Suppressor macrophage (primary cell): ENCODE measurements at regions not wholly inside any gene's neighbourhood (a gene's known extent, or its start where the extent isn't known, plus 50 kb on each side); places are given as distances from the start of the nearest gene placed in this dataset.
"Not testable (repeated sequence)": the region's sequence is repeated elsewhere in the genome, so short reads cannot be mapped to it uniquely, and the experiment has no call there.

Experiments used
- DNase-seq, 4 experiments: peaks; one replicate each; pipeline ENCODE4 v3.0.0-alpha.2; 2020 to 2022

GRCh38 chr11:33553486-33553885, 147.1 kb downstream of the C11orf91 start:
- no peak for DNase-seq

GRCh38 chr11:33552756-33553155, 147.9 kb downstream of the C11orf91 start:
- no peak for DNase-seq

GRCh38 chr11:33551051-33551450, 149.6 kb downstream of the C11orf91 start:
- DNase-seq = no peak

- DNase-seq = no peak
Observed at GRCh38 chr11:33549483-33549882, 151.1 kb downstream of the C11orf91 start.

- DNase-seq = no peak
Observed at GRCh38 chr11:33545931-33546330, 154.7 kb downstream of the C11orf91 start.

GRCh38 chr11:33544593-33545373, 155.8 kb downstream of the C11orf91 start:
- no peak for DNase-seq

GRCh38 chr11:33543823-33544222, 156.8 kb downstream of the C11orf91 start:
- DNase-seq = no peak

- peak; percentile 58 to 73 (median 65) for DNase-seq
Observed at GRCh38 chr11:33542921-33543320, 157.7 kb downstream of the C11orf91 start.

GRCh38 chr11:33540946-33541915, 159.4 kb downstream of the C11orf91 start:
- no peak for DNase-seq

- DNase-seq = no peak
Observed at GRCh38 chr11:33540427-33540826, 160.2 kb downstream of the C11orf91 start.

- no peak for DNase-seq
Observed at GRCh38 chr11:33539751-33540150, 160.9 kb downstream of the C11orf91 start.

GRCh38 chr11:33538726-33539125, 161.9 kb downstream of the C11orf91 start:
- peak in 1 of 4 experiments; percentile 6 for DNase-seq

- no peak for DNase-seq
Observed at GRCh38 chr11:33536178-33536577, 164.4 kb downstream of the C11orf91 start.

- no peak for DNase-seq
Observed at GRCh38 chr11:33534575-33534974, 166.1 kb downstream of the C11orf91 start.

- no peak for DNase-seq
Observed at GRCh38 chr11:33533386-33534052, 167.1 kb downstream of the C11orf91 start.

GRCh38 chr11:33532720-33533385, 167.8 kb downstream of the C11orf91 start:
- DNase-seq = no peak

- DNase-seq = no peak
Observed at GRCh38 chr11:33532257-33532656, 168.4 kb downstream of the C11orf91 start.

GRCh38 chr11:33531743-33532181, 168.9 kb downstream of the C11orf91 start:
- no peak for DNase-seq

- DNase-seq = no peak
Observed at GRCh38 chr11:33530815-33531214, 169.8 kb downstream of the C11orf91 start.

GRCh38 chr11:33529461-33529860, 171.2 kb downstream of the C11orf91 start:
- no peak for DNase-seq

GRCh38 chr11:33527738-33528137, 172.9 kb downstream of the C11orf91 start:
- DNase-seq = not testable (repeated sequence)

GRCh38 chr11:33525789-33526188, 174.8 kb downstream of the C11orf91 start:
- DNase-seq = no peak
